DMS153 (cell line): ENCODE measurements at regions not wholly inside any gene's neighbourhood (a gene's known extent, or its start where the extent isn't known, plus 50 kb on each side); places are given as distances from the start of the nearest gene placed in this dataset.
"Not testable (repeated sequence)": the region's sequence is repeated elsewhere in the genome, so short reads cannot be mapped to it uniquely, and the experiment has no call there.

ENCODE experiments used
- DNase-seq: peaks from one replicate; lab custom pipeline; 2025; lab: John Stamatoyannopoulos, UW

DNA sequence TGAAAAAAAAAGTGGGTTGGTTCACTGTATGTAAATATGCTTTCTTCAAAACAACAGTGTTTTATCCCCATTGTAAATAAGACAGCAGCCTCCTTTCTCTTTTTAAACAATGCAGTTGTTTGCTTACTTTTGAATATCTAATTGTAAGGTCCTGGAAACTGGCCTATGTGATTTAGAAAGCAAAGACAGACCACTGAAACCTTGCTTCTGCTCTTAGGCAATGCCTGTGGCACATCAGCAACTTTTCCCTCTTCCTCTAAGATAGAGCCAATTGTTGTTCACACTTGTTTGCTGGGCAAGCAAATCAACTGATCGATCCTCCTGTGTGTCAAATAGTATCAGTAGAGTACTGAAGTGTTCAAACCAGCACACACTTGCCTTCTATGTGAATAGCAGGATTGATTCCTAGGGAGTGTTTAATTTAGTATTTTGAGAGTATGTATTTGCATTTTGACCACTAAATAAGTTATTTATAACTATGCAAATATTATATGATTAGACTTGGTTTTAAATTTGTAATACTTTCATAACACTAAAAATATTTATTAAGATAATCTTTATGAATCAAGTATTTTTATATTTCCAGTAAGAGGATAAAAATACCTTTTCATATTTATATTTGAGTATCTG lies 55.4 kb upstream of the GRPR start:
- DNase-seq: no peak

DNA sequence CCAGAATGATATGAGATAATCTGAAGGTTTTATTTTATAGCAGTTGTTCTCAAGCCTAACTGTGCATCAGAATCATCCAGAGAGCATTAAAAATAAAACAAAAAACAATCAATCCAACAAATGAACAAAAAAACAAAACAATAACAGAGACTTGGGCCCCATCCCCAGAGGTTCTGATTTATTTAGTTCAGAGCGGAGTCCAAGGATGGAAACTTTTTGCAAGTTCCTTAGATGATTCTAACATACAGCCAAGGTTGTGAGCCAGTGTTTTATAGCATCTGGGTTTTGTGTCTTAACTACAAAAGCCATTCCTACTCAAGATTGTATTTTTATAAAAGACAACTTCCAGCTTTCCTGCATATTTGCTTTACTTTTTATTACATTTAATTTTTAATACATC lies 59.4 kb upstream of the GRPR start:
- no peak for DNase-seq

DNA sequence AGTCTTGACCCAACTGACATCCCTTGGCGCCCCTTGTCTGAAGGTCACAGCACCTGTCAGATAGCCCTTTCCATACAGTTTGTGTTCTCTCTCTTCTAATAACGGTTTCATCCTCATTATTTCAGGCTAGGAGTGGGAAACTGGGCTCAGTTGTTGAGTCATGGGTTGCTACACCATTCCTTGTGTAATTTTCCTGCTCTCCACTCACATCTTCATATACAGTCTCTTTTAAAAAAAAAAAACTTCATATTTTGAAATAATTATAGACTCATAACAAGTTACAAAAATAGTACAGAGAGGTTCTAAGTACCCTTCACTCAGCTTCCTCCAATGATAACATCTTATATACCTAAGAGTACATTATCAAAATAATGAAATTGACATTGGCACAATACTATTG lies 60.2 kb upstream of the GRPR start:
- DNase-seq: no peak

DNA sequence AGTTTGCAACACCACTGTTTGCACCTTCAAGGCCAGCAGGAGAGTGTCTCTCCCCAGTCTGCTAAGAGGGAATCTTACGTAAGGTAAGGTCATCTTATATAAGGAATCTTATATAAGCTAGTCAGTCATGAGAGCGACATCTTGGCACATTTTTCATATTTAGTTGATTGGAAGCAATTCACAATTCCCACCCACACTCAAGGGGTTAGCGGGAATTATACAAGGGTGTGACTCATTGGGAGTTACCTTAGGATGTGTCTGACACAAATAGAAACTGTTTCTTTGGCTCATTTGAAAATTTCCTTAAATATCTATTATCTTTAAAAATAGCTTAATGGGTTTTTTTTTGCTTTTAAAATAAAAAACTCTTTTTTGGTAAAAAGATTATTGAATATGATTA lies 62.1 kb upstream of the GRPR start:
- no peak for DNase-seq

DNA sequence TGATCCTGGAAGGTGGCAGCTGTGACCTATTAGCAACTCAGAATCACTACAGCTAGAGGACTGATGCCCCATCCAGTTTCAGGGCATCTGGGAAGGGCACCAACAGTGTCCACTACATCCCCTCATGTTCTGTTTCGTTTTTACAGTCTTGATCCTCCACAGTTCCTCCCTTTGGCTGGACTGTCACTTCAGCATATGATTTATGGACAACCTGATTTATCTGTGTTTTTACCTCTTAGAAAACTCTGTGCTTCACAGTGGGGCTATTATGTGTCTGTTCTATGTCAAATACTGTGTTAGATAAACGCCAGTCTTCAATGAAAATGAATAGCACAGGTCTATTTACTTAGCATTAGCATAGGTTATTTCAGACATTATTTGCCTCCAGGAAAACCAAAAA lies 63.1 kb upstream of the GRPR start:
- no peak for DNase-seq

DNA sequence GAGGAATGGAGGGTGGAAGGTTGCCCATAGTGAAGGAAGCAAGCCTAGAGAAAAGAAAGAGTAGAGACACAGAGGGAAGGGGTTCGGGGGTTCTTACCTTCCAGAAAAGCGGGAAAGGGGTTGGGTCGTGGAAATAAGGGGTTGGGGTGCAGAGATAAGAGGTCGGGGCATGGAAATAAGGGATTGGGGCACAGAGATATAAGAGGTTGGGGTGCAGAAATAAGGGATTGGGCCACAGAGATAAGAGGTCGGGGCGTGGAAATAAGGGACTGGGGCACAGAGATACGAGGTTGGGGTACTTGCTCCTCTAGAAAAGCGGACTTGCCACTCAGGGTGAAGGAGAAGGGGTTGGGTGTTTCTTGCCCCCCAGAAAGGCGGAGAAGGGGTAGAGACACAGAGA lies 74.2 kb upstream of the GRPR start:
- not testable (repeated sequence) for DNase-seq

DNA sequence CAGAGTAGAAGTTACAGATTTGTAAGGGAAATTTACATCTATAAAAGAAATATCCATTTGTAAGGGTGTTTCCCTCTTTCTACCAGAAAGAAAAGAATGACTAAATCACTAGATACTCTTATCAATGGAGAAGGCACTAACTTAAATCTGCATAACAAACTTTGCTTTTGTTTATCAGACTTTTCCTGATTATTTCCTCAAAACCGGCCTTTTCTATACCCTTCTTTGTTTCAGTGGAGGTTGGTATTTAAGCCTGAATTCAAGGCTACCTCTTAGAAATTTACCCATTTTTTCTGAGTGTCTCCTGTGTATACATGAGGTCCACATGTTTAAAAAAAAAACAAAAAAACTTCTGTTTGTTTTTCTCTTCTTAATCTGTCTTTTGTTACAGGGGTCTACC lies 80.4 kb upstream of the GRPR start:
- no peak for DNase-seq

DNA sequence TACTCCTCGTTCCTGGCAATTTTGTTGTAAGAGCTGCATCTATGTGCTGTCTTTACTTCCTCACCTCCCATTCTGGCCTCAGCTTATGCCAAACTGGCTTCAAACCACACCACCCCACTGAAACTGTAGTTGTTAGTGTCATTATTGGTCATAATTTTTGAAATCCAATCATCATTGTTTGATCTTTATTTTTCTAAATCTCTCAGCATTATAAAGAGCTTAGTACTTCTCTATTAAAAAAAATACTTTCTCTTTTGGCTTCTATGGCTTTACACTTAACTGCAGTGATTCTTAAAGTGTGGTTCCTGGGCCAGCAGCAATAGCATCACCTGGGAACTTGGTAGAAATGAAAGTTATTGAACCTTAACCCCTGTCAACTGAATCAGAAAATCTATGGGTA lies 83.5 kb upstream of the GRPR start:
- DNase-seq: no peak

DNA sequence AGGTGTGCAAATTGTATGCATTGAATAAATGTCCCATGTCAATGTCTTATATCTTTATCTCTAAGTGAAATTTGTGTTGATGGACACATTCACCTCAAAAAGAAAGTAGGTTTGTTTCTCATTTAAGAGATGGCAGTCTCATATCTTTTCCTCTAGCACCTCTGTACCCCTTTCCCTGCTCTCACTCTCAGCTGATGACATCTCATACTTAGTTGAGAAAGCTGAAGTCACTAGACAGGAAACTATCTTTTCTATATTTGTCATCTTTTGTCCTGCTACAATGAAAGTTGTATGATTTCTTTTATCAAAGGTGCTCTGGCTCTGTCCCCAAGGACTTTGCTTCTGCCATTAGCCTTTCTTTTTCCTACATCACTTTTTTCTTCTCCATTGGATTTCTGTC lies 84.0 kb upstream of the GRPR start:
- DNase-seq: no peak

DNA sequence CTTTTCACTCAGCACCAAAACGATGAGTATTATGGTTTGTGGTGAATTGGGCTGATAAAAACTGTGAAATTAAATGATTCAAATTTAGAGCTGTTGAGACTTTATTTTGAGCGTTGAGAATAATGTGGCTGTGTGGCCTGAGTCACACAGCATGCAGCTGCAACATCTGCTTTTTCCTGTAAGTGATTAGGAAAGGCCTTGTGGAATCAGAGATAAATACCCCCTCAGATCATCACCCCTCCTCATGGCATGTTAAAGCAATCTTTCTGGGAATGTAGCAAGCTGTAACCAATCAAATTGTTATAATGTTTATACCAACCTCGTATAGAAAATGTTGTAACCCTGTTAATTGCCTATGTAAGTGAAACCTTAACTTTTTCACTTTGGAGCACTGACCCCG lies 90.0 kb upstream of the GRPR start:
- DNase-seq: no peak

DNA sequence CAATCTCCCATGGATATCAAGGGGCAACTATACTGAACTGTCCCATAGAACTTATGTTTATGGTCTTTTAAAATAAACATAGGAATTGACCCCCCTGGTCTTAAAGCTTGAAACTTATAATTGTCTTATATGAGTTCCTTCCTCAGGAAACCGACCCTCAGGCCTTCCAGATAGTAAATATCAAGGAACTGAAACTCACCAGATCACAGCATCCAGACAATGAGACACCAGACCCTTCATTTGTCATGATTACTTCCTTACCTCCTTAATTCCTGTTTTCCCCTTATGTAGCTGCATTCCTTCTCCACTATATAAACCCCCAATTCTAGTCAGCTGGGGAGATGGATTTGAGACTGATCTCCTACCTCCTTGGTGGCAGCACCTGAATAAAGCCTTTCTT lies 94.8 kb upstream of the GRPR start:
- no peak for DNase-seq

DNA sequence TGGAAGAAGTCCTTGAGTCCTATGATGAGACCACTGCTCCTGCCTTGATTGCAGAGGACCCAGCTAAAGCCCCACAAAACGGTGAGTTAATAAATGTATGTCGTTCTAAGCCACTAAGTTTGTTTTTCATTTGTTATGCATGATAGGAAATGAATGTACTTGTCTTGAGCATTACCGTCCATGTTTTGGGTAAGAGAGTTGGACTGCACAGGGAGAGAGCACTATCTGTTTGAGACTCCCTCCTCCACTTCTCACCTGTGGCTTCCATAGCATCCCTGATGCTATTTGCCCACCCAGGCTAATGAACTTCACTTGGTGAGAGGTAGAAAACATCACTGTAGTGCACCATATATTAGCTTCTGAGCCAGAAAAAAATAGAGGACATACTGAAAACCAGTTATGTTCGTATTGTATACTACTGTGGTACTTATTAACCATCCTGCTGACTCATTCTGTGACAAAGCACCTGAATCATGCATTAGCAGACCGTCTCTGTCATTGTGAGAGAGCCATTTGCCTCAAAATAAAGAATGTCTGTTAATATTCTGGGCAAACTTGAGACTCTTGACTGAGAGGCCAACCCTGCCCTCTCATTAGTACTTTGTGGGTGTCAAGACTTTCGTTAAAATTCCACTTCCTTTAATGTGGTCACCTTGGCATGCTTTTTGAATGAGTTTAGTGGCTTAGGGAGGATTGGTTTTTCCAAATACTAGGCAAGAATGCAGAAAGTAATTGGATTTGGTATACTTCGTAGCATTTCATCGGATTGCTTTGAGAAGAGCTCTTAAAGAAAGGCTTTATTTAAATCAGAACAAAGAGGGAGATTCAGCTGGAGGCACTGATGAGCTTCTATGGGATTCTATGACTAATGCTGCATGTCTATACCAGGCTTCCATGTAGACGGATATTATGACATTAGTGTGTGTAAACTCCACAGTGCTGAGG lies 99.3 kb upstream of the GRPR start:
- no peak for DNase-seq

DNA sequence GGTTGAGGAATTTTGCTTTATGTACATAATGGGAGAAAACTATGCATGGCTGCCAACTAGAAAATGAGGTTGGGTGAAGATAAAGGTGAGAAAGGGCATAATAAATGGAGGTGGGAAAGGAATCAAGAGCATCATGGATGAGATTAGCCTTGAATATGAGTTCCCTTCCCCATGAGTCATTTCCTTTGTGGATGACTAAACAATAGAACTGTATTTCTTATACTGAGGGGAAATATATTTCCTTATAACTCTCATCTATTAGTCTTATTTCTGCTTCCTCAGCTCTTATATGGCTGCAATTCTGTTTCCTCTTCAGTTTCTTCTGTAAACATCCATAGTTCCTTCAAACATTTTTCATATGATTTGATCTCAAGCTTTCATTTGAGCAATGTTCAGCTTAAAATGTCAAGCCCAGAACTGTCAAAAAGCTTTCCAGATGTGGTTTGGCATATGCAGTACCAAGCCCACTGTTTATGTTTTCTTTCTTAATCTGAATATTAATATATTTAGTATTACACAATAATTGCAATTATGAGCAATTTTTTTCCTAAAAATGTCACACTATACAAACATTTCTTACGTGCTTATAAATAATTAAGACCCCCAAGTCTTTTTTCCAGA lies 100.7 kb upstream of the GRPR start:
- DNase-seq: no peak

DNA sequence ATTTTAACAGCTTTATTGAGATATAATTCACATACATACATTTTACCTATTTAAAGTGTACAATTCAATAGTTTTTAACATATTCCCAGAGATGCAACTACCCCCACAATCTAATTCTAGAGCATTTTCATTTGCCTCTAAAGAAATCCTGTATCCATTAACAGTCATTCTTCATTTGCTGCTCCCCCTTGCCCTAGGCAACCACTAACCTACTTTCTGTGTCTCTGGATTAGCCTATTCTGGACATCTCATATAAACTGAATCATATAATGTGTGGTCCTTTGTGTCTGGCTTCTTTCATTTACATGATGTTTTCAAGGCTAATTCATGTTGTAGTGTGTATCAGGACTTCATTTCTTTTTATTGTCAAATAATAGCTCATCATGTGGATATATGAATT lies 105.1 kb upstream of the GRPR start:
- DNase-seq: no peak

DNA sequence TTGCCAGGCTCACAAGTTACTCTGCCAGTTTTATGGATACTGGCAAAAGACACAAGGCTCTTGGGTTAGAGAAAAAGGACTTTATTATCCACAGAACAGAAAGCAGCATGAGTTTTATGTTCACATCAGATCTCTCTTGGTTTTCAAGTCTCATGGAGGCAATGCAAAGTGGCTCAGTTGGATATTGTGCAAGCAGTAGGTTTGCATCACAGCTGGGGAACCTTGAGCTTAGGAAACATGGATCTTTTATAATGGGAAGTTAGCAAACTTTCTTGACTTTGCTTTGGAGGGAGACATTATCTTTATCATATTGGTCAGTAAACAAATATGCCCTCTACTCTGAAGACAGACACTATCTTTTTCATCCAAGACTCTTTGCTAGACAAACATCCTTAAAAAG lies 109.2 kb upstream of the GRPR start:
- DNase-seq: no peak

DNA sequence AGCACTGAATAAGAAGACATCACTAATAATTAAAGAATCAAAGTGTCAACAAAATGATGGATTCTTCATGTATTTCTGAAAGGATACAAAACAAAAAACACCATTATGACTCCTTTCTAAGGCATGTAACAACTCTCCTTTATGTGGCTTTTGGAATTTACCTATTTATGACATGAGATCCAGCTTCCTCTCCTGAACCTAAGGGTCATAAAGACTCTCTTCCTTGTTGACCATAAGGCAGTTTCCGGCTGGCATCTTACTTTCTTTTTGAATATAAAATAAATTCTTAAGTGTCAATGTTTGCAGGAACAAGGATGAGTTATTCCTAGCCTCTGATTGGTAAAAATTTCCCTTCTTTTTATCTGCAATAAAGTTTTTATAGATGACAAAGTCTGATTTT lies 111.1 kb upstream of the GRPR start:
- no peak for DNase-seq

DNA sequence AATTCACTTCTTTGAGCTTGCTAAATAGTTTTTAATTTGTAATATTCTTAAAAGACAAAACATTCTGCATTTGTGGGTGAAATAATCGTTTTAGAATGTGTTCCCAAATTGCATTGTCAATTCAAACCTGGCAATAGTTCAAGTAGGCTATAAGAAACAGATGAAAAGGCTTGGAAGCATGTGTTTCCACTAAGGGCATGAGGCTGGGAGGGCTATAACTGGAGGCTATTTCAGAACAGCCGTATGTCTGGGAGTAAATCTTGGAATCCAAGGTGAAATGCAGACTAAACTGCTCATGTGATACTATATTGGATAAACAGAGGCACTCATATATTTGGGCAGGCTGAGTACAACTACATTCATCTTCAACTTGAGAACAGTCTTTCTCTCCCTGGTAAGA lies 117.4 kb upstream of the GRPR start:
- no peak for DNase-seq

DNA sequence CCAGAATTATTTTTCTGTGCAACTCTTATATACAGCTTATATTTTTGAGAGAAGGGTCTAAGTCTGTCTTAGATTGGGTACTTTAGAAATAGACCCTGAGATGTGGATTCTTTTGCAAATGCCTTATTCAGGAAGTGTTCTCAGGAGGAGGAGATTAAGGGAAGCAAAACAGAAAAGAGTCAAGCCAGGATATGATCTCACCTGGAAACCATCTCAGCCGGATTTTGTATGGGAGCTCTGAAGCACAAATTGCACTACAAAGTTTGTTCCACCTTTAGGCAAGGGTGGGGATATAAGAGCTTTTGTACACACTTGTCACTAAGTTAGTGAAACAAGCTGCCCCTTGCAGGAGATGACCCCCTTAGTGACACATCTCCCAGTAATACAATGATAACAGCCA lies 121.2 kb upstream of the GRPR start:
- no peak for DNase-seq

DNA sequence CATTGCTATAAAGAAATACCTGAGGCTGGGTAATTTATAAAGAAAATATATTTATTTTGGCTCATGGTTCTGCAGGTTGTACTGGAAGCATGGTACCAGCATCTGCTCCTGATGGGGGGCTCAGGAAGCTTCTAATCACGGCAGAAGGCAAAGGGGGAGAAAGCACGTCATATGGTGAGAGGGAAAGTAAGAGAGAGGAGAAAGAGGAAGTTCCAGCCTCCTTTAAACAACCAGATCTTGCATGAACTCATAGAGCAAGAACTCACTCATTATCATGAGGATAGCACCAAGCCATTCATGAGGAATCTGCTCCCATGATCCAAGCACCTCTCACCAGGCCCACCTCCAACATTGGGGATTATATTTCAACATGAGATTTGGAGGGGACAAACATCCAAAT lies 125.0 kb upstream of the GRPR start:
- no peak for DNase-seq

DNA sequence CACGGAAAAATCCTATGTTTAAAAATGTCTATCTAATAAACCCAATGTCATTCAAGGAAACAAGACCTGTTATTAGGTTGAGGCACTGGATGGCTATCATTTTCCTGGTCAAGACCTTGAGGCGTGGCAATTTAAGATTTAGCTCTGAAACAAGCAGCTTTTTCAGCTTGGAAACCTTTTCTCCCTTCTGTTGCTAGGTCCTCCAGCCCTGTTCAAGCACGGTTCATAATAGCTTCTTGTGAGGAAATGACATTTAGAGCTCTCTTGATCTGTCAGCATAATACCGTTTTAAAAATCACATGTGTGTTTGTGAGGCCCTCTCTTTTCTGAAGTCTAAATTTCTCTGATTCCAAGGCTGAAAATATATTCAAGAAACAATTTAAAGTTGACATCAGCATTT lies 133.6 kb upstream of the GRPR start:
- DNase-seq: no peak

DNA sequence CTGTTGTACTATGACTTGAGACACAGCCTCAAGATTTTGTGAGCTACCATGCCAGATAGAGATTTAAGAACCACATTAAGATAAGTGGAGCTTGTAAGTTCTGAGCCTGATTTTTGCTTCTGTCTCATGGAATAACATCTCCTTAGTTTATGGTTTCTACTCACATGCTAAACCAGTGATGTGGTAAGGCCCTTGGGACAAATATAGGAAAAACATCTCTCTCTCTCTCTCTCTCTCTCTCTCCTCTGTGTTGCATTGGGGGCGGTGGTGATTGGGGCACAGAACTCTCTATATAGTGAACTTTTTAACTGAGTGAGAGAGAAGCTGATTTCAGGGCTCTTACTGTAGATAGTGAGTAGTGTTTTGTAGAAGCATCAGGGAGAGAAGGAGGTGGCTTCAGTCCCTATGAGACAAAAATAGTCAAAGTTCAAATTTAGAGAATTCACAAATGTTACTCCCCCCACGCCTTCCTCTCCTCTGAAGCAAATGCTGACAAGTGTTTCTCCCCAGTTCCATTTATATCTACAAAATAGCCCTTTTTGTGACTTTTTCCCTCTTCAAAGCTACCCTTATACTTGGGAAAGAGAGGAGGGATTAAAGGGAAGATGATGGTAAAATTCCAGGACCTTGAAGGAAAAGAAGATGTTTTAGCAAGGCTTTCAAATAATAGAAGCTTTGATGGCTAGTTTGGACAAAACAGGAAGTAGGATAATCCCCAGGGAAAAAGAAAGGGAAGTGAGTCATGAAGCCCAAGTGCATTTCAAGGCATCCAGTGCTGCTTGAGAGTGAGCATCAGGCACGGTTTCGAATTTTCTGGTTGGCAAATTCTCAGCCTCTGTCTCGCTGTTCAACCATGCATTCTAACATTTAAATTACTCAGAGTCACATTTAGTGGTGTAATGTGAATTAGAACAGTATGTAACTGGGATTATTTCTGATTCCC lies 134.3 kb upstream of the AP1S2 start:
- DNase-seq: no peak

DNA sequence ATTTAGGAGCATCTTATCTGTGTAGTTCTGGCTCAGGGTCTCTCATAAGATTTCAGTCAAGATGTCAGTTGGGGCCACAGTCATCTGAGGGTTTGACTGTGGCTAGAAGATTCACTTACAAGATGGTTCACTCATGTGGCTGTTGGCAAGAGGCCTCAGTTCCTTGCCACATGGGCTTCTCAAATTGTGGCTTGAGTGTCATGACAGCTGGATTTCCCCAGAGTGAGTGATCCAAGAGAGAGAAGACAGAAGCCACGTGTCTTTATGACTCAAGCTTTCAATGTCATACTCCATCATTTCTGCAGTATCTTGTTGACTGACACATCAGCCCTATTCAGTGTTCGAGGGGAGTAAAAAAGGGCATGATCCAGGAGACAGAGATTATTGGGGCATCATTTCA lies 131.3 kb upstream of the AP1S2 start:
- no peak for DNase-seq
